LNCAP (cell line): ENCODE measurements at regions not wholly inside any gene's neighbourhood (a gene's known extent, or its start where the extent isn't known, plus 50 kb on each side); places are given as distances from the start of the nearest gene placed in this dataset.

Experiments
- TF ChIP-seq, protein P1 (sequence below): fragments of 450-650 bp; IDR thresholded peaks from 2 replicates; pipeline ENCODE4 v1.5.1; 2017; ENCODE audit warnings: mild to moderate bottlenecking

- TF ChIP-seq, protein P1, sequence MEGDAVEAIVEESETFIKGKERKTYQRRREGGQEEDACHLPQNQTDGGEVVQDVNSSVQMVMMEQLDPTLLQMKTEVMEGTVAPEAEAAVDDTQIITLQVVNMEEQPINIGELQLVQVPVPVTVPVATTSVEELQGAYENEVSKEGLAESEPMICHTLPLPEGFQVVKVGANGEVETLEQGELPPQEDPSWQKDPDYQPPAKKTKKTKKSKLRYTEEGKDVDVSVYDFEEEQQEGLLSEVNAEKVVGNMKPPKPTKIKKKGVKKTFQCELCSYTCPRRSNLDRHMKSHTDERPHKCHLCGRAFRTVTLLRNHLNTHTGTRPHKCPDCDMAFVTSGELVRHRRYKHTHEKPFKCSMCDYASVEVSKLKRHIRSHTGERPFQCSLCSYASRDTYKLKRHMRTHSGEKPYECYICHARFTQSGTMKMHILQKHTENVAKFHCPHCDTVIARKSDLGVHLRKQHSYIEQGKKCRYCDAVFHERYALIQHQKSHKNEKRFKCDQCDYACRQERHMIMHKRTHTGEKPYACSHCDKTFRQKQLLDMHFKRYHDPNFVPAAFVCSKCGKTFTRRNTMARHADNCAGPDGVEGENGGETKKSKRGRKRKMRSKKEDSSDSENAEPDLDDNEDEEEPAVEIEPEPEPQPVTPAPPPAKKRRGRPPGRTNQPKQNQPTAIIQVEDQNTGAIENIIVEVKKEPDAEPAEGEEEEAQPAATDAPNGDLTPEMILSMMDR = no peak
These were observed 382.7 kb upstream of the GALNTL6 start for GRCh38 chr4:171430495-171430894.

- TF ChIP-seq, protein P1 = no peak
These were observed 416.0 kb upstream of the GALNTL6 start for GRCh38 chr4:171397175-171397574.

DNA sequence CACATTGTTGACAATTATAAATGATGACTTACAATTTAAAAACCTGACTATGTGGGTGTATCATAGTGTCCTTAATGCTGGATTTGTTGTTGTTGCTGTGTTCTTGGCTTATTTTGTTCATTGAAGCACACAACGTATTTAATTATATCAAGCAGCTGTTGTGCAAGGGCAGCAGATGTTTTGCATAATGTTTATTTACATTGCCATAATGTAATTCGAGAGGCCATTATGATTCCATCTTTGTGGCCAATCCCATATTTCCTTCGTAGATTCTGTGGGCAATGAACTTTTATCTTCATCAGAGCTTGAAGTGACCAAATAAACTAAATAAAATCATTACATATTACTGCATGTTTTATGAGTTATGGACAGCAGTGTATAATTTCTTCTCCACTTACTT, 422.6 kb upstream of the GALNTL6 start:
- TF ChIP-seq, protein P1 = no peak

- TF ChIP-seq, protein P1 = no peak
These were observed 434.9 kb upstream of the GALNTL6 start for GRCh38 chr4:171378323-171378722.

GRCh38 chr4:171376724-171377123, 436.5 kb upstream of the GALNTL6 start:
- TF ChIP-seq, protein P1 = no peak

- TF ChIP-seq, protein P1 = no peak
These were observed 459.7 kb upstream of the GALNTL6 start for GRCh38 chr4:171353535-171353934.

GRCh38 chr4:171348090-171348489, 465.1 kb upstream of the GALNTL6 start:
- TF ChIP-seq, protein P1 = no peak

DNA sequence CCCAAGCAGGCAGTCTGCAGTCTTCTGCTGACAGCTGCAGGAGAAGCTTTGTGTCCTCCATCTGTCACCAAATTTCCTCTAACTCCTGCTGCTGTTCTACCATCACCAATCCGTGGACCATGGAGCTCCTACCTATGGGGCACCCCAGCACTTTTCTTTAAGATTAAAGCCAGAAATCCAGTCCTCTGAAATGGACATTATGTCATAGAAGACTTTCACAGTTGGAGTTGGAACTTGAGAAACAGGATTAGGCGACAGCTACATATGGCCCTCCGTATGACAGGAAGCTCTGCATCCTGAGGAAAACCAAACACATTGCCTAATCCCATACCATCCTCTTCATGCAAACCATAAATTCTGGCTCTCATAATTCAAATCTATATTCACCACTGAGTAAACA, 470.6 kb upstream of the GALNTL6 start:
- TF ChIP-seq, protein P1 = no peak
